ENCODE measurements at regions not wholly inside any gene's neighbourhood (a gene's known extent, or its start where the extent isn't known, plus 50 kb on each side); places are given as distances from the start of the nearest gene placed in this dataset.
A peak's percentile ranks its signal among the peaks of the same experiment; 100 is the strongest.

- TF ChIP-seq CTCF (IDR thresholded peaks at IDR 0.05; ENCODE audit: insufficient read depth, low read length): no peak
- DNase-seq (ENCODE audit: low read depth): peak; percentile 20
- no peak overlapping the region for H3K4me3 ChIP-seq (ENCODE audit: low read depth, low read length)
Measured at GRCh38 chrX:46298821-46299220, 246.4 kb downstream of the ZNF674 start.

GRCh38 chrX:46295963-46296362 is 249.3 kb downstream of the ZNF674 start:
- no peak overlapping the region for H3K4me3 ChIP-seq (ENCODE audit: low read depth, low read length)
- DNase-seq (ENCODE audit: low read depth): no peak
- no peak for TF ChIP-seq CTCF (IDR thresholded peaks at IDR 0.05; ENCODE audit: insufficient read depth, low read length)

- no peak overlapping the region for H3K4me3 ChIP-seq (ENCODE audit: low read depth, low read length)
- no peak for TF ChIP-seq CTCF (IDR thresholded peaks at IDR 0.05; ENCODE audit: insufficient read depth, low read length)
- DNase-seq (ENCODE audit: low read depth): peak; percentile 21
Measured at GRCh38 chrX:46294234-46294633, 251.0 kb downstream of the ZNF674 start.

- DNase-seq (ENCODE audit: low read depth): peak; percentile 28
- no peak for TF ChIP-seq CTCF (IDR thresholded peaks at IDR 0.05; ENCODE audit: insufficient read depth, low read length)
- H3K4me3 ChIP-seq (ENCODE audit: low read depth, low read length): no peak overlapping the region
Measured at GRCh38 chrX:46279925-46280313, 265.3 kb downstream of the ZNF674 start.

GRCh38 chrX:46279214-46279924 is 265.9 kb downstream of the ZNF674 start:
- TF ChIP-seq CTCF (IDR thresholded peaks at IDR 0.05; ENCODE audit: insufficient read depth, low read length): peak; percentile 15
- DNase-seq (ENCODE audit: low read depth): peak; percentile 13
- no peak overlapping the region for H3K4me3 ChIP-seq (ENCODE audit: low read depth, low read length)

- DNase-seq (ENCODE audit: low read depth): no peak
Measured at GRCh38 chrX:46278572-46278971, 266.6 kb downstream of the ZNF674 start.

More at GRCh38 chrX:46278572-46278971, 266.6 kb downstream of the ZNF674 start:
- H3K4me3 ChIP-seq (ENCODE audit: low read depth, low read length): no peak overlapping the region
- no peak for TF ChIP-seq CTCF (IDR thresholded peaks at IDR 0.05; ENCODE audit: insufficient read depth, low read length)
